PC-3 (cell line): ENCODE measurements at regions not wholly inside any gene's neighbourhood (a gene's known extent, or its start where the extent isn't known, plus 50 kb on each side); places are given as distances from the start of the nearest gene placed in this dataset.

Experiments
- EZH2 ChIP-seq: fragments of 300-600 bp; sonication (generic); IDR thresholded peaks from one replicate; pipeline ENCODE4 v1.6.1; 2017; ENCODE audit warnings: antibody characterized with exemption, mild to moderate bottlenecking, low read length; ENCODE audit not compliant: unreplicated experiment
- TF ChIP-seq, protein P1 (sequence below): fragments of 300-600 bp; sonication (generic); conservative IDR thresholded peaks from 2 replicates; pipeline ENCODE4 v1.5.1; 2017; ENCODE audit warnings: antibody characterized with exemption, low read depth, mild to moderate bottlenecking, low read length

DNA sequence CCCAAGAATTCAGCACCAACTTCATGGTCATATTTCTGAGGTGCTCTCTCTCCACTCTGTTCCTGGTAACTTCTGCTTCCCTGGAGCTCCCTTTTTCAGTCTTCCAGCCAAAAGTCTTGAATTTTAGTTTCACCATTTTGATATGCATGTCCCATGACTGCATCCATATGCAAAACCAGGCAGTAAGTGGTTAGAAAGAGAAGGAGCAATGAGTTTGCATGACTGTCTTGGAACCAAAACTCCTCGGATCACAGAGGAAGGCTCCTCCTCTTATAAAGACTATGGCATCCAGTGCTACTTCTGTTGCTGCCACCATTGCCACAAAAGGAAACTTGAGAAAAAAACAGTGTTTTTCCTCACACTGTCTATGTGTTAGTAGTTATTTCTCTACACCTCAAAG, 269.1 kb upstream of the GLI3 start:
- TF ChIP-seq, protein P1, sequence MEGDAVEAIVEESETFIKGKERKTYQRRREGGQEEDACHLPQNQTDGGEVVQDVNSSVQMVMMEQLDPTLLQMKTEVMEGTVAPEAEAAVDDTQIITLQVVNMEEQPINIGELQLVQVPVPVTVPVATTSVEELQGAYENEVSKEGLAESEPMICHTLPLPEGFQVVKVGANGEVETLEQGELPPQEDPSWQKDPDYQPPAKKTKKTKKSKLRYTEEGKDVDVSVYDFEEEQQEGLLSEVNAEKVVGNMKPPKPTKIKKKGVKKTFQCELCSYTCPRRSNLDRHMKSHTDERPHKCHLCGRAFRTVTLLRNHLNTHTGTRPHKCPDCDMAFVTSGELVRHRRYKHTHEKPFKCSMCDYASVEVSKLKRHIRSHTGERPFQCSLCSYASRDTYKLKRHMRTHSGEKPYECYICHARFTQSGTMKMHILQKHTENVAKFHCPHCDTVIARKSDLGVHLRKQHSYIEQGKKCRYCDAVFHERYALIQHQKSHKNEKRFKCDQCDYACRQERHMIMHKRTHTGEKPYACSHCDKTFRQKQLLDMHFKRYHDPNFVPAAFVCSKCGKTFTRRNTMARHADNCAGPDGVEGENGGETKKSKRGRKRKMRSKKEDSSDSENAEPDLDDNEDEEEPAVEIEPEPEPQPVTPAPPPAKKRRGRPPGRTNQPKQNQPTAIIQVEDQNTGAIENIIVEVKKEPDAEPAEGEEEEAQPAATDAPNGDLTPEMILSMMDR, result no peak
- no peak for TF ChIP-seq EZH2
